ENCODE measurements at regions not wholly inside any gene's neighbourhood (a gene's known extent, or its start where the extent isn't known, plus 50 kb on each side); places are given as distances from the start of the nearest gene placed in this dataset.

DNA sequence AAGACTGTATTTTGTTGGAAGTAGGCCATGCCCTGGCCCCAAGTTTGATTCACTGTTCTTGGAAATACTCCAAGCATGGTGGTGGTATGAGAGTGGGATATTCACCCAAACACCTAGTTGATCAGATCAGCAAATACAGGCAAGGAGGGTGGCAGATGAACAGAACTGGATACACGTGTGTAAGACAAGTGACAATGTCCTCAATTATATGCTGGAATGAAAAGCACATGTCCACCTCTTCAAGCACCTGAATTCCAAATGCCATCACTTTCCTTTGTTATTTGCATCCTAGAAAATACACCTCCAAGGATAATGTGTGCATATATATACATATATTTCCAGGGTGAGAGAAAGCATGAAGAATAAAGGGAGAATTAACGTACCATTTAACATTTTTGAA is 131.8 kb upstream of the ZEB1 start:
- no peak for TF ChIP-seq CTCF (IDR thresholded peaks at IDR 0.05; ENCODE audit: insufficient read depth, low read length, poor library complexity, severe bottlenecking)
- TF ChIP-seq EZH2phosphoT487 (conservative IDR thresholded peaks at IDR 0.05; ENCODE audit: low read length): no peak

All from SU-DHL-6 (cell line).